Activated CD4-positive, alpha-beta memory T cell treated with anti-CD3 and anti-CD28 coated beads, Interleukin-2, amount 10 ng/mL, durations not matched to agents 7 days and 5 days (primary cell): ENCODE measurements at regions not wholly inside any gene's neighbourhood (a gene's known extent, or its start where the extent isn't known, plus 50 kb on each side); places are given as distances from the start of the nearest gene placed in this dataset.

Source experiments
- CTCF ChIA-PET: fragments of 350-600 bp; sonication (Branson Sonifier 250); formaldehyde crosslinking; loops from one replicate; lab custom pipeline; 2021; ENCODE audit warnings: antibody characterized with exemption, inconsistent platforms; lab: Charles Lee
- POLR2A ChIA-PET: fragments of 350-600 bp; sonication (Branson Sonifier 250); formaldehyde crosslinking; loops from one replicate; lab custom pipeline; 2021; ENCODE audit warnings: antibody characterized with exemption; lab: Charles Lee
- DNase-seq: peaks from one replicate; pipeline ENCODE4 v3.0.0-alpha.2; 2020
- H3K27ac Mint-ChIP-seq: one replicate; pipeline ENCODE4 v1.8.0; 2021; ENCODE audit warnings: mild to moderate bottlenecking, mixed read lengths
- H3K27me3 Mint-ChIP-seq: one replicate; pipeline ENCODE4 v1.8.0; 2021; ENCODE audit warnings: mixed read lengths
- H3K36me3 Mint-ChIP-seq: one replicate; pipeline ENCODE4 v1.8.0; 2021; ENCODE audit warnings: low read depth, mixed read lengths
- H3K4me1 Mint-ChIP-seq: one replicate; pipeline ENCODE4 v1.8.0; 2021; ENCODE audit warnings: mixed read lengths
- H3K4me3 Mint-ChIP-seq: one replicate; pipeline ENCODE4 v1.8.0; 2021; ENCODE audit warnings: mild to moderate bottlenecking, mixed read lengths
- H3K9me3 Mint-ChIP-seq: one replicate; pipeline ENCODE4 v1.8.0; 2021; ENCODE audit warnings: mixed read lengths

- H3K27me3 Mint-ChIP-seq, result peaks cover 15% of the 10 kb centered on the region
- ChIA-PET POLR2A (no interaction called here), CTCF (interaction anchor here (0.7 kb wide), 1 partner anchor 103 kb away, joined by 3 read pairs; no protein-coding TSS in a partner anchor)
- DNase-seq, result no peak
- H3K4me3 Mint-ChIP-seq, result no peak overlapping the region
- peaks cover 2% of the 10 kb centered on the region for H3K9me3 Mint-ChIP-seq
- no peak overlapping the region for H3K27ac Mint-ChIP-seq
- H3K36me3 Mint-ChIP-seq, result no peaks in the 10 kb centered on the region
- H3K4me1 Mint-ChIP-seq, result no peaks in the 10 kb centered on the region
Measured at GRCh38 chr20:17795003-17795402, 95.2 kb downstream of the BANF2 start.

DNA sequence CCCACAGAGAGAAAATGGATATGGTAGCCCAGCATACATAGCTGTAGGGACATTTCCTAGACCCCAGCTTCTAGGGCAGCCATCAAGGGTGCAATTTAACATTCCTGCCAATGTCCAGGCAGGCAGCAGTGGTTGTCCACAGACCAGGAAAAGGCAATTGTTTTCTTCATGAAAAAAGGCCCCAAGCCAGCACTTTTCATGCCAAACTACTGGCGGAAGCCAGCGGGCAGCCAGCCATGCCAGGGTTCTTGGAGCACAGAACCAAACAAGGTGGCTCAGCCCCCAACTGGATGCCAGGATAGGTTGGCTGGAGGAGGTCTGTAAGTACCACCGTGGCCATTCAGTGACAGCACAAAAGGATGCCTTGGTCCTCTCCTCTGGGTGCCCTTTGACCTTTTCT is 94.6 kb downstream of the BANF2 start:
- peaks cover 15% of the 10 kb centered on the region for H3K27me3 Mint-ChIP-seq
- ChIA-PET CTCF (interaction anchor here (0.9 kb wide), 1 partner anchor 103 kb away, joined by 3 read pairs; no protein-coding TSS in a partner anchor), POLR2A (no interaction called here)
- H3K27ac Mint-ChIP-seq, result no peak overlapping the region
- H3K9me3 Mint-ChIP-seq, result peaks cover 2% of the 10 kb centered on the region
- no peak for DNase-seq
- H3K36me3 Mint-ChIP-seq, result no peaks in the 10 kb centered on the region
- no peak overlapping the region for H3K4me3 Mint-ChIP-seq
- no peaks in the 10 kb centered on the region for H3K4me1 Mint-ChIP-seq

DNA sequence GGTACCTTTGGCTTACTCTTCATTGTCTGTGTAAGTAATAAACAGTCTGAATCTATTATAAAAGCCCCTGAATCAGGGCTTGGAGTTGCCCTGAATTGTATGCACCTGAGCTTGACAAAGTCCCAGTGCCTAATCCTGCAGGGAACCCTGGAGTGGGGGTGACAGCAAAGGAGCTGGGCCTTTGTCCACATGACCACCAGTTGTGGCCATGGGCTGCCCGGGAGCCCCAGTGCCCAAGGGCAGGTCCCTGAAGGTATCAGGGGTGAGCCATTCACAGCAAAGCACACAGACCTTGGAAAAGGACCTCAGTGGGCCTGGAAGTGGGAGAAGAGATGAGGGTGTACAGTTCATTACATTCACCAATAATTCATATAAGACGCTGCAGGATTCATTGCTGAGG is 94.2 kb downstream of the BANF2 start:
- H3K27ac Mint-ChIP-seq, result no peak overlapping the region
- no peak overlapping the region for H3K4me3 Mint-ChIP-seq
- peaks cover 2% of the 10 kb centered on the region for H3K9me3 Mint-ChIP-seq
- no peak for DNase-seq
- no peaks in the 10 kb centered on the region for H3K4me1 Mint-ChIP-seq
- ChIA-PET POLR2A (no interaction called here), CTCF (interaction anchor here (0.9 kb wide), 1 partner anchor 104 kb away, joined by 3 read pairs; no protein-coding TSS in a partner anchor)
- peaks cover 15% of the 10 kb centered on the region for H3K27me3 Mint-ChIP-seq
- H3K36me3 Mint-ChIP-seq, result no peaks in the 10 kb centered on the region

DNA sequence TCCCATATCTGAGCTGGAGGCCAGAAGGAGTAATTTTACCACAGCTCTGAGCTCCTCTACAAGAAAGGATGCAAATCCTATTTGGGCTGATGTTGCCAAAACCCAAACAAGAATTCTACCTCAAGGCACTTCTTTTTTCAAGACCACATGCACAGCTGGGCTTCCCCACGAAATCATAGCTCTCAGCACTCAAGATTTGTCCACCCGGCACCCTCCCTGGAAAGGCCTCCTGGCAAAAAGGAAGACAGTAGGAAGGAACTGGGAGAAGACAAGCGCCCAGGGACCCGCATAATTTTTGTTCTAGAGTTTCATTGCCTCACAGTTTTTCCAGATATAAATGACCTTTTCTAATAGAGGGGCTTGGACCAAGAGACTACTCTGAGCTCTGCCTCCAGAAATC is 90.5 kb downstream of the BANF2 start:
- H3K27me3 Mint-ChIP-seq, result peaks cover 6% of the 10 kb centered on the region
- H3K27ac Mint-ChIP-seq, result no peak overlapping the region
- ChIA-PET CTCF (interaction anchor here (1.4 kb wide), 1 partner anchor 108 kb away, joined by 4 read pairs; the partner anchor contains the start of gene RRBP1), POLR2A (no interaction called here)
- H3K4me1 Mint-ChIP-seq, result no peaks in the 10 kb centered on the region
- H3K9me3 Mint-ChIP-seq, result no peaks in the 10 kb centered on the region
- H3K36me3 Mint-ChIP-seq, result no peaks in the 10 kb centered on the region
- H3K4me3 Mint-ChIP-seq, result no peak overlapping the region
- no peak for DNase-seq

DNA sequence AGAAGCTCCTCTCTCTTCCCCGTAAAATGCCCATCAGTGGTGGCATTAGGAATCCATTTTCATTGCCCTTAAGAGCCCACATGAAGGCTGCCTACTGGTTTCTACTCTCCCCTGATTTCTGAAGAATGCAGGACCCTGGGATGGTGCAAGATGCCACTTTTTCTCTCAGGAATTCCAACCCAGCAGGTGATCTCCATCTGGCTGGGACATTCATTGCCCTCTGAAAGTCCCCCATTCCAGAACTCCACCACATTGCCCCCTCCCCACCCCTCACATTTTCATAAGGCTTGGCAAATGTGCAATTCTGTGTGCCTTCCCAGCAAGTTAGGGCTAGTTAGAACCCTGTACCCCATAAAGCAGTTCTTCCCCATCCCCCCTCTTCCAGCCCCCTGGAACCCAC is 88.0 kb downstream of the BANF2 start:
- Mint-ChIP-seq H3K4me3 (no peak overlapping the region), H3K27me3 (peaks cover 6% of the 10 kb centered on the region), H3K4me1 (no peaks in the 10 kb centered on the region), H3K27ac (no peak overlapping the region), H3K9me3 (no peaks in the 10 kb centered on the region), H3K36me3 (no peaks in the 10 kb centered on the region)
- CTCF ChIA-PET, result no interaction called here
- no peak for DNase-seq
- POLR2A ChIA-PET, result no interaction called here

GRCh38 chr20:17786221-17786718 is 86.5 kb downstream of the BANF2 start:
- DNase-seq, result no peak
- H3K9me3 Mint-ChIP-seq, result no peaks in the 10 kb centered on the region
- H3K36me3 Mint-ChIP-seq, result no peaks in the 10 kb centered on the region
- H3K27ac Mint-ChIP-seq, result no peak overlapping the region
- no peak overlapping the region for H3K4me3 Mint-ChIP-seq
- peaks cover 5% of the 10 kb centered on the region for H3K27me3 Mint-ChIP-seq
- POLR2A ChIA-PET, result no interaction called here
- CTCF ChIA-PET, result no interaction called here
- no peaks in the 10 kb centered on the region for H3K4me1 Mint-ChIP-seq
